MCF 10A (cell line): ENCODE measurements at regions not wholly inside any gene's neighbourhood (a gene's known extent, or its start where the extent isn't known, plus 50 kb on each side); places are given as distances from the start of the nearest gene placed in this dataset.

Source experiments
- BruUV-seq: library from RNA; stranded (reverse); fragments of 400-500 nt; replicated peaks from 2 replicates; lab custom pipeline; 2021; lab: Mats Ljungman, UMichigan
- CTCF ChIA-PET: fragments of 300-600 bp; sonication (Branson Sonifier 250); formaldehyde crosslinking; extraction: SDS; loops from one replicate; lab custom pipeline; 2021; ENCODE audit warnings: antibody characterized with exemption, inconsistent platforms; lab: Yijun Ruan, JAX
- POLR2A ChIA-PET: fragments of 300-600, 350-650 bp; sonication (Branson Sonifier 250); formaldehyde crosslinking; extraction: SDS; loops from one replicate; lab custom pipeline; 2020; ENCODE audit warnings: antibody characterized with exemption, inconsistent platforms; lab: Yijun Ruan, JAX
- DNase-seq: peaks from one replicate; pipeline ENCODE4 v3.0.0-alpha.2; 2018; ENCODE audit not compliant: unreplicated experiment
- H3K27ac Mint-ChIP-seq: one replicate; pipeline ENCODE4 v1.8.0; 2022; ENCODE audit warnings: mild to moderate bottlenecking, low read depth, mixed read lengths; ENCODE audit not compliant: unreplicated experiment
- H3K27me3 Mint-ChIP-seq: one replicate; pipeline ENCODE4 v1.8.0; 2022; ENCODE audit warnings: mixed read lengths; ENCODE audit not compliant: insufficient read depth, unreplicated experiment
- H3K36me3 Mint-ChIP-seq: one replicate; pipeline ENCODE4 v1.8.0; 2022; ENCODE audit warnings: mild to moderate bottlenecking, moderate library complexity, mixed read lengths; ENCODE audit not compliant: insufficient read depth, unreplicated experiment
- H3K4me1 Mint-ChIP-seq: one replicate; pipeline ENCODE4 v1.8.0; 2022; ENCODE audit warnings: mixed read lengths; ENCODE audit not compliant: insufficient read depth, unreplicated experiment
- H3K4me3 Mint-ChIP-seq: one replicate; pipeline ENCODE4 v1.8.0; 2022; ENCODE audit warnings: mild to moderate bottlenecking, moderate library complexity, mixed read lengths; ENCODE audit not compliant: unreplicated experiment
- H3K9me3 Mint-ChIP-seq: one replicate; pipeline ENCODE4 v1.8.0; 2022; ENCODE audit warnings: mixed read lengths; ENCODE audit not compliant: unreplicated experiment
- CTCF ChIP-seq: fragments of 200-600 bp; IDR thresholded peaks from one replicate; pipeline ENCODE4 v1.8.0; 2022; ENCODE audit warnings: antibody characterized with exemption, mild to moderate bottlenecking; ENCODE audit not compliant: unreplicated experiment
- intact Hi-C: fragments of 100-400 bp; cut with micrococcal nuclease; formaldehyde crosslinking; loops from 2 replicates; pipeline ENCODE4 v1.14.1; 2022

- no peak for TF ChIP-seq CTCF
- Mint-ChIP-seq H3K27ac (no peak overlapping the region), H3K27me3 (no peaks in the 10 kb centered on the region), H3K9me3 (no peaks in the 10 kb centered on the region), H3K36me3 (no peaks in the 10 kb centered on the region), H3K4me1 (no peaks in the 10 kb centered on the region), H3K4me3 (no peak overlapping the region)
- BruUV-seq, result no TSS peak
- peak; percentile 29 for DNase-seq
- ChIA-PET CTCF (interaction anchor here (1.8 kb wide), 1 partner anchor 85 kb away, joined by 5 read pairs; no protein-coding TSS in a partner anchor), POLR2A (no interaction called here)
- intact Hi-C loops, result no loop called here
Measured at GRCh38 chr9:79346350-79347020, 225.3 kb upstream of the TLE4 start.

GRCh38 chr9:79352322-79352721 lies 219.4 kb upstream of the TLE4 start:
- no TSS peak for BruUV-seq
- no peak for DNase-seq
- Mint-ChIP-seq H3K9me3 (no peaks in the 10 kb centered on the region), H3K27ac (no peak overlapping the region), H3K4me3 (no peak overlapping the region), H3K36me3 (no peaks in the 10 kb centered on the region), H3K4me1 (no peaks in the 10 kb centered on the region), H3K27me3 (no peaks in the 10 kb centered on the region)
- POLR2A ChIA-PET, result no interaction called here
- CTCF ChIA-PET, result interaction anchor here (0.5 kb wide), 1 partner anchor 164 kb away, joined by 3 read pairs; no protein-coding TSS in a partner anchor
- no peak for TF ChIP-seq CTCF
- intact Hi-C loops, result no loop called here

GRCh38 chr9:79353856-79354520 lies 217.8 kb upstream of the TLE4 start:
- H3K9me3 Mint-ChIP-seq, result no peaks in the 10 kb centered on the region
- intact Hi-C loops, result no loop called here
- CTCF ChIA-PET, result no interaction called here
- BruUV-seq, result no TSS peak
- no peaks in the 10 kb centered on the region for H3K27me3 Mint-ChIP-seq
- H3K4me3 Mint-ChIP-seq, result no peak overlapping the region
- H3K4me1 Mint-ChIP-seq, result no peaks in the 10 kb centered on the region
- H3K36me3 Mint-ChIP-seq, result no peaks in the 10 kb centered on the region
- POLR2A ChIA-PET, result no interaction called here
- no peak for TF ChIP-seq CTCF
- no peak overlapping the region for H3K27ac Mint-ChIP-seq
- DNase-seq, result peak; percentile 12

GRCh38 chr9:79357194-79357593 lies 214.6 kb upstream of the TLE4 start:
- no peak overlapping the region for H3K4me3 Mint-ChIP-seq
- DNase-seq, result no peak
- CTCF ChIA-PET, result interaction anchor here (0.7 to 0.8 kb wide), 3 partner anchors 14 to 47 kb away, joined by 3 to 4 read pairs (median 3); no protein-coding TSS in a partner anchor
- no TSS peak for BruUV-seq
- no peak for TF ChIP-seq CTCF
- POLR2A ChIA-PET, result interaction anchor here (1.5 kb wide), 1 partner anchor 26 kb away, joined by 3 read pairs; no protein-coding TSS in a partner anchor
- H3K4me1 Mint-ChIP-seq, result peaks cover 18% of the 10 kb centered on the region
- H3K9me3 Mint-ChIP-seq, result no peaks in the 10 kb centered on the region
- H3K27me3 Mint-ChIP-seq, result no peaks in the 10 kb centered on the region
- H3K36me3 Mint-ChIP-seq, result no peaks in the 10 kb centered on the region
- intact Hi-C loops, result no loop called here
- no peak overlapping the region for H3K27ac Mint-ChIP-seq
